Retinal pigment epithelial cell (primary cell): ENCODE measurements at regions not wholly inside any gene's neighbourhood (a gene's known extent, or its start where the extent isn't known, plus 50 kb on each side); places are given as distances from the start of the nearest gene placed in this dataset.
"Not testable (repeated sequence)": the region's sequence is repeated elsewhere in the genome, so short reads cannot be mapped to it uniquely, and the experiment has no call there.

ENCODE experiments used
- DNase-seq: peaks from one replicate; pipeline ENCODE4 v3.0.0-alpha.2; 2010; ENCODE audit warnings: low read depth
- H3K4me3 ChIP-seq: 2 replicates; pipeline ENCODE4 v1.5.1; 2011; ENCODE audit warnings: mild to moderate bottlenecking, low read length, control low read depth, moderate library complexity
- CTCF ChIP-seq: conservative IDR thresholded peaks from 2 replicates; pipeline ENCODE4 v1.5.1; 2011; ENCODE audit warnings: low read depth, low read length, control low read depth, inconsistent platforms

- DNase-seq: no peak
- no peak for TF ChIP-seq CTCF
- H3K4me3 ChIP-seq: no peak overlapping the region
Measured at GRCh38 chr20:48329031-48329615, 498.7 kb downstream of the PREX1 start.

GRCh38 chr20:48327848-48328247, 500.0 kb downstream of the PREX1 start:
- not testable (repeated sequence) for DNase-seq, H3K4me3 ChIP-seq

GRCh38 chr20:48326868-48327267, 500.9 kb downstream of the PREX1 start:
- TF ChIP-seq CTCF: no peak
- no peak overlapping the region for H3K4me3 ChIP-seq
- DNase-seq: no peak

- no peak for TF ChIP-seq CTCF
- no peak overlapping the region for H3K4me3 ChIP-seq
- DNase-seq: no peak
Measured at GRCh38 chr20:48326434-48326691, 501.4 kb downstream of the PREX1 start.

- no peak for TF ChIP-seq CTCF
Measured at GRCh38 chr20:48325656-48326433, 502.0 kb downstream of the PREX1 start.

GRCh38 chr20:48324744-48325143, 503.1 kb downstream of the PREX1 start:
- TF ChIP-seq CTCF: no peak
- H3K4me3 ChIP-seq: no peak overlapping the region
- DNase-seq: no peak

More at GRCh38 chr20:48325656-48326433, 502.0 kb downstream of the PREX1 start:
- DNase-seq: no peak
- no peak overlapping the region for H3K4me3 ChIP-seq

- no peak overlapping the region for H3K4me3 ChIP-seq
- no peak for DNase-seq
- TF ChIP-seq CTCF: no peak
Measured at GRCh38 chr20:48321271-48321670, 506.5 kb downstream of the PREX1 start.
